A549 (cell line): ENCODE measurements at regions not wholly inside any gene's neighbourhood (a gene's known extent, or its start where the extent isn't known, plus 50 kb on each side); places are given as distances from the start of the nearest gene placed in this dataset.
"Not testable (repeated sequence)": the region's sequence is repeated elsewhere in the genome, so short reads cannot be mapped to it uniquely, and the experiment has no call there.

Experiments
- ATAC-seq, 2 experiments: fragments of 200-7000 bp in 1 of 2; fragments of >200 bp in 1 of 2; cut with Nextera tagmentation in 1 of 2; cut with Tn5 transposase in 1 of 2; 3 replicates each; pipeline versions ENCODE4 v1.8.0 to v1.9.1; 2018 to 2020; ENCODE audit warnings: mild to moderate bottlenecking in 1 of 2, moderate library complexity in 1 of 2
- CTCF ChIA-PET: fragments of 300-600 bp; sonication (Branson Sonifier 250); formaldehyde crosslinking; extraction: SDS; loops from one replicate; lab custom pipeline; 2021; ENCODE audit warnings: antibody characterized with exemption, inconsistent platforms; lab: Yijun Ruan, JAX
- POLR2A ChIA-PET: fragments of 350-600 bp; formaldehyde crosslinking; extraction: SDS; loops from one replicate; lab custom pipeline; 2021; ENCODE audit warnings: antibody characterized with exemption, inconsistent platforms; lab: Yijun Ruan, JAX
- DNase-seq, 2 experiments: peaks; one replicate each; pipeline versions ENCODE4 v3.0.0 to v3.0.0-alpha.2; 2011 to 2016; ENCODE audit warnings: low read depth in 1 of 2, low spot score in 1 of 2
- FAIRE-seq: peaks from 2 replicates; lab custom pipeline; 2011; peaks lifted over from hg19 to GRCh38; lab: Jason Lieb, UNC
- H3K27ac ChIP-seq, 2 experiments: fragments of >200 bp; sonication (Bioruptor Twin); formaldehyde crosslinking; 3 replicates each; pipeline ENCODE4 v1.5.1; 2016 to 2017
- H3K4me1 ChIP-seq: fragments of >200 bp; sonication (Bioruptor Twin); formaldehyde crosslinking; 3 replicates; pipeline ENCODE4 v1.6.1; 2016
- H3K4me2 ChIP-seq: fragments of >200 bp; sonication (Bioruptor Twin); formaldehyde crosslinking; 3 replicates; pipeline ENCODE4 v1.6.1; 2016
- H3K4me3 ChIP-seq: fragments of >200 bp; sonication (Bioruptor Twin); formaldehyde crosslinking; 3 replicates; pipeline ENCODE4 v1.5.1; 2016
- H3K9me3 ChIP-seq: fragments of >200 bp; sonication (Bioruptor Twin); formaldehyde crosslinking; 3 replicates; pipeline ENCODE4 v1.6.1; 2016
- CBX2 ChIP-seq: fragments of 200-600 bp; sonication (generic); IDR thresholded peaks from 2 replicates; pipeline ENCODE4 v1.6.1; 2016; ENCODE audit warnings: low read depth, mild to moderate bottlenecking, borderline replicate concordance
- CBX8 ChIP-seq: fragments of 200-600 bp; sonication (generic); IDR thresholded peaks from 2 replicates; pipeline ENCODE4 v1.6.1; 2016
- CTCF ChIP-seq: fragments of >200 bp; sonication (Bioruptor Twin); formaldehyde crosslinking; IDR thresholded peaks from 3 replicates; pipeline ENCODE4 v1.5.1; 2016
- E2F6 ChIP-seq: IDR thresholded peaks from 2 replicates; pipeline ENCODE4 v1.6.1; 2012; ENCODE audit warnings: low read depth, borderline replicate concordance
- EHF ChIP-seq: fragments of 250-450 bp; sonication (Bioruptor Pico); IDR thresholded peaks from 2 replicates; pipeline ENCODE4 v1.5.0; 2020; ENCODE audit warnings: mild to moderate bottlenecking
- ELK1 ChIP-seq: fragments of 150-350 bp; IDR thresholded peaks from 2 replicates; pipeline ENCODE4 v1.6.1; 2014; ENCODE audit warnings: low read depth, mild to moderate bottlenecking, low read length
- ESRRA ChIP-seq: fragments of 150-350 bp; IDR thresholded peaks from 2 replicates; pipeline ENCODE4 v1.6.1; 2014; ENCODE audit warnings: mild to moderate bottlenecking, low read length, borderline replicate concordance
- FOSL2 ChIP-seq, 2 experiments: fragments of 450-650 bp in 1 of 2; fragments of >200 bp in 1 of 2; sonication (Bioruptor Twin) in 1 of 2; formaldehyde crosslinking; IDR thresholded peaks; 2 replicates each; pipeline versions ENCODE4 v1.5.0 to v1.6.1; 2016 to 2020; ENCODE audit warnings: mild to moderate bottlenecking in 1 of 2, moderate library complexity in 1 of 2
- JUN ChIP-seq, 2 experiments: fragments of >200 bp; sonication (Bioruptor Twin); formaldehyde crosslinking; IDR thresholded peaks; 2 replicates in 1 of 2; 3 replicates in 1 of 2; pipeline ENCODE4 v1.6.1; 2016 to 2017
- KDM5A ChIP-seq: fragments of 200-600 bp; sonication (generic); IDR thresholded peaks from 2 replicates; pipeline ENCODE4 v1.6.1; 2016; ENCODE audit warnings: antibody characterized with exemption, mild to moderate bottlenecking
- MAFK ChIP-seq: fragments of 450-650 bp; IDR thresholded peaks from 2 replicates; pipeline ENCODE4 v1.6.1; 2014; ENCODE audit not compliant: partially characterized antibody
- MAX ChIP-seq: IDR thresholded peaks from 2 replicates; pipeline ENCODE4 v1.6.1; 2012
- MYC ChIP-seq: IDR thresholded peaks from 2 replicates; pipeline ENCODE4 v1.6.1; 2012; ENCODE audit warnings: mild to moderate bottlenecking, inconsistent platforms, low read length, improper control_type of control experiment, borderline replicate concordance
- NPAS2 ChIP-seq: fragments of 250-450 bp; sonication (Bioruptor Pico); IDR thresholded peaks from 2 replicates; pipeline ENCODE4 v1.8.0; 2022; ENCODE audit warnings: mild to moderate bottlenecking, moderate library complexity, borderline replicate concordance
- NR3C1 ChIP-seq: fragments of >200 bp; sonication (Bioruptor Twin); formaldehyde crosslinking; IDR thresholded peaks from 3 replicates; pipeline ENCODE4 v1.6.1; 2017
- REST ChIP-seq: fragments of 200-600 bp; sonication (generic); IDR thresholded peaks from 2 replicates; pipeline ENCODE4 v1.6.1; 2016; ENCODE audit warnings: antibody characterized with exemption, mild to moderate bottlenecking, moderate library complexity
- SMC3 ChIP-seq: fragments of >200 bp; sonication (Bioruptor Twin); formaldehyde crosslinking; IDR thresholded peaks from 3 replicates; pipeline ENCODE4 v1.6.1; 2018; ENCODE audit warnings: inconsistent platforms
- SREBF2 ChIP-seq: fragments of 450-650 bp; IDR thresholded peaks from 2 replicates; pipeline ENCODE4 v1.6.1; 2014; ENCODE audit warnings: mild to moderate bottlenecking, moderate library complexity
- TFCP2L1 ChIP-seq: fragments of 250-450 bp; sonication (Bioruptor Pico); IDR thresholded peaks from 2 replicates; pipeline ENCODE4 v1.5.0; 2021; ENCODE audit warnings: mild to moderate bottlenecking
- USF2 ChIP-seq: fragments of 450-650 bp; IDR thresholded peaks from 2 replicates; pipeline ENCODE4 v1.6.1; 2014; ENCODE audit warnings: antibody characterized with exemption
- WGBS: methylation state at CpG from one replicate; pipeline ENCODE4 v1.1.6; 2017; ENCODE audit errors: missing lambda C conversion rate; 5-methylcytosine and 5-hydroxymethylcytosine counted together
- TF ChIP-seq, protein P1 (sequence below): IDR thresholded peaks from 2 replicates; pipeline ENCODE4 v1.6.1; 2012
- TF ChIP-seq, protein P2 (sequence below): fragments of >200 bp; sonication (Bioruptor Twin); formaldehyde crosslinking; IDR thresholded peaks from 2 replicates; pipeline ENCODE4 v1.6.1; 2016

DNA sequence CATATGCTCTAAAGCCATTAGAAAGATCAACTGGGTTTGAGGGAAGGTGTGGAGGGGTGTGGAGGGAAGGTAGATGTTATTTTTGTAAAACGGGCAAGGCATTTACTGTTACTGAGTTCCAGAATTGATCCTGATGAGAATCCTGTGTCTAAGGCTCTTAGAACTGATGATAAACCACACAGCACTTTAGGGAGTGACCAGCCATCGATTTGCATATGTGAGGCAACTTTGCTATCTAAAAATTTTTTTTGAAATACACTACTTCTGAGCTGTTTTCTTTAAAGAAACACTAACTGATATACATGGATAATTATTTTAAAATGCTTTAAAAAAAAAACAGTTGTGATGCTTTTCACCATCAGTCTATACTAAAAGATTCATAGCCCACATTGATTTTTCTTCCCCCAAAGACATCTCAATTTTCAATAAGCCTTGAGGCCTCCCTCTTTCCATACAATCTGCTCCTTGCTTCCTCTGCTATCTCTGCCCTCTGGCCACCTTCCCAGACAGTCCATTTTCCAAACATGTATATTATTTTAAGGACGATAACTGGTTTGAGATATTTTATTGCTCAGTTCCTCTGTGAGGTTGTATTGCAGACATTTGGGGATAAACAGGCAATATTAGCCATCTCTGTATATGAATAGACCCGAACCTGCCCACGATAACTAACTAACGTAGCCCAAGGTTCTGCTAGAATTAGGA, 265.9 kb downstream of the EFCAB11 start:
- CTCF ChIA-PET, result interaction anchor here (0.5 kb wide), 1 partner anchor 221 kb away, joined by 3 read pairs; no protein-coding TSS in a partner anchor
- no peaks in the 10 kb centered on the region for H3K4me1 ChIP-seq
- POLR2A ChIA-PET, result no interaction called here
- no peak overlapping the region for H3K4me2 ChIP-seq
- no peaks in the 10 kb centered on the region for H3K9me3 ChIP-seq
- H3K27ac ChIP-seq, result no peak overlapping the region
- no peak overlapping the region for H3K4me3 ChIP-seq
- no peak for TF ChIP-seq KDM5A
- TF ChIP-seq, protein P1, sequence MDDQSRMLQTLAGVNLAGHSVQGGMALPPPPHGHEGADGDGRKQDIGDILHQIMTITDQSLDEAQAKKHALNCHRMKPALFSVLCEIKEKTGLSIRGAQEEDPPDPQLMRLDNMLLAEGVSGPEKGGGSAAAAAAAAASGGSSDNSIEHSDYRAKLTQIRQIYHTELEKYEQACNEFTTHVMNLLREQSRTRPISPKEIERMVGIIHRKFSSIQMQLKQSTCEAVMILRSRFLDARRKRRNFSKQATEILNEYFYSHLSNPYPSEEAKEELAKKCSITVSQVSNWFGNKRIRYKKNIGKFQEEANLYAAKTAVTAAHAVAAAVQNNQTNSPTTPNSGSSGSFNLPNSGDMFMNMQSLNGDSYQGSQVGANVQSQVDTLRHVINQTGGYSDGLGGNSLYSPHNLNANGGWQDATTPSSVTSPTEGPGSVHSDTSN, result no peak
- TF ChIP-seq NR3C1, result no peak
- TF ChIP-seq REST, result no peak
- no peak for TF ChIP-seq EHF
- no peak for TF ChIP-seq E2F6
- no peak for TF ChIP-seq MAFK
- TF ChIP-seq NPAS2 (CRISPR knock-in tag), result no peak
- no peak for TF ChIP-seq ESRRA
- no peak for TF ChIP-seq CBX2
- TF ChIP-seq, all 56 proteins: peak for 0
- ATAC-seq (no peak), FAIRE-seq (no peak), DNase-seq (no peak)
- 22% methylated on average over 6 of the region's 6 CpGs for WGBS

DNA sequence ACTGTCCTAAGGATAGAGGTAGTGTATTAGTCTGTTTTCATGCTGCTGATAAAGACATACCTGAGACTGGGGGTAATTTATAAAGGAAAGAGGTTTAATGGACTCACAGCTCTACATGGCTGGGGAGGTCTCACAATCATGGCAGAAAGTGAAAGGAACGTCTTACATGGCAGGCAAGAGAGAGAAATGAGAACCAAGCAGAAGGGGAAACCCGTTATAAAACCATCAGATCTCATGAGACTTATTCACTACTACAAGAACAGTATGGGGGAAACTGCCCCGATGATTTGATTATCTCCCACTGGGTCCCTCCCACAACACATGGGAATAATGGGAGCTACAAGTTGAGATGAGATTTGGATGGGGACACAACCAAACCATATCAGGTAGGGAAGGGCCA, 267.4 kb downstream of the EFCAB11 start:
- CTCF ChIA-PET, H3K4me3 ChIP-seq, DNase-seq, H3K4me2 ChIP-seq, POLR2A ChIA-PET, ATAC-seq, H3K9me3 ChIP-seq, H3K4me1 ChIP-seq, H3K27ac ChIP-seq, FAIRE-seq: not testable (repeated sequence)
- WGBS, result 7% methylated on average over 3 of the region's 3 CpGs

GRCh38 chr14:89684139-89684538, 267.1 kb upstream of the FOXN3 start:
- H3K4me2 ChIP-seq, result no peak overlapping the region
- no peaks in the 10 kb centered on the region for H3K9me3 ChIP-seq
- FAIRE-seq, result no peak
- 18% methylated on average over 4 of the region's 4 CpGs for whole genome bisulfite sequencing
- H3K27ac ChIP-seq, result no peak overlapping the region
- no peak for ATAC-seq
- ChIA-PET CTCF (no interaction called here), POLR2A (no interaction called here)
- DNase-seq, result no peak
- no peak overlapping the region for H3K4me3 ChIP-seq
- H3K4me1 ChIP-seq, result no peaks in the 10 kb centered on the region
- TF ChIP-seq, protein P2, sequence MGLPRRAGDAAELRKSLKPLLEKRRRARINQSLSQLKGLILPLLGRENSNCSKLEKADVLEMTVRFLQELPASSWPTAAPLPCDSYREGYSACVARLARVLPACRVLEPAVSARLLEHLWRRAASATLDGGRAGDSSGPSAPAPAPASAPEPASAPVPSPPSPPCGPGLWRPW, result no peak
- no peak for TF ChIP-seq MYC
- no peak for TF ChIP-seq ESRRA
- no peak for TF ChIP-seq ELK1
- no peak for TF ChIP-seq FOSL2 (IDR thresholded peaks at IDR 0.05)
- TF ChIP-seq FOSL2 (CRISPR knock-in tag; IDR thresholded peaks at IDR 0.05), result no peak
- TF ChIP-seq USF2, result no peak
- no peak for TF ChIP-seq CBX8
- TF ChIP-seq, protein P1, result no peak
- TF ChIP-seq MAX, result no peak
- no peak for TF ChIP-seq SMC3
- TF ChIP-seq JUN (IDR thresholded peaks at IDR 0.05), result no peak
- no peak for TF ChIP-seq CTCF
- no peak for TF ChIP-seq TFCP2L1
- TF ChIP-seq SREBF2, result no peak
